SJSA1 (cell line): ENCODE measurements at regions not wholly inside any gene's neighbourhood (a gene's known extent, or its start where the extent isn't known, plus 50 kb on each side); places are given as distances from the start of the nearest gene placed in this dataset.
"Not testable (repeated sequence)": the region's sequence is repeated elsewhere in the genome, so short reads cannot be mapped to it uniquely, and the experiment has no call there.

Source experiments
- DNase-seq, 2 experiments: peaks; one replicate each; pipeline ENCODE4 v3.0.0-alpha.2; 2015 to 2020; ENCODE audit warnings: low spot score in 2 of 2, low read depth in 1 of 2
- H3K27ac ChIP-seq: fragments of 250-450 bp; sonication (Bioruptor Pico); 2 replicates; pipeline ENCODE4 v1.5.1; 2020; ENCODE audit warnings: mild to moderate bottlenecking, moderate library complexity
- H3K27me3 ChIP-seq: fragments of 250-450 bp; sonication (Bioruptor Pico); replicated peaks from 2 replicates; pipeline ENCODE4 v1.5.1; 2020; ENCODE audit warnings: mild to moderate bottlenecking, moderate library complexity
- H3K36me3 ChIP-seq: fragments of 250-450 bp; sonication (Bioruptor Pico); 2 replicates; pipeline ENCODE4 v1.5.1; 2020; ENCODE audit warnings: mild to moderate bottlenecking
- H3K4me1 ChIP-seq: fragments of 250-450 bp; sonication (Bioruptor Pico); replicated peaks from 2 replicates; pipeline ENCODE4 v1.6.1; 2021; ENCODE audit warnings: mild to moderate bottlenecking
- H3K4me3 ChIP-seq: fragments of 250-450 bp; sonication (Bioruptor Pico); 2 replicates; pipeline ENCODE4 v1.5.1; 2020; ENCODE audit warnings: mild to moderate bottlenecking
- H3K9me3 ChIP-seq: fragments of 250-450 bp; sonication (Bioruptor Pico); replicated peaks from 2 replicates; pipeline ENCODE4 v1.5.1; 2020; ENCODE audit warnings: mild to moderate bottlenecking

GRCh38 chr16:55021595-55022475 is 91.2 kb downstream of the IRX5 start:
- no peaks in the 10 kb centered on the region for H3K9me3 ChIP-seq
- no peaks in the 10 kb centered on the region for H3K27me3 ChIP-seq
- no peak overlapping the region for H3K4me3 ChIP-seq
- no peaks in the 10 kb centered on the region for H3K36me3 ChIP-seq
- H3K27ac ChIP-seq: no peak overlapping the region
- no peaks in the 10 kb centered on the region for H3K4me1 ChIP-seq
- peak in 1 of 2 experiments; percentile 4 for DNase-seq

- H3K27me3 ChIP-seq, DNase-seq, H3K36me3 ChIP-seq, H3K27ac ChIP-seq, H3K9me3 ChIP-seq, H3K4me1 ChIP-seq, H3K4me3 ChIP-seq: not testable (repeated sequence)
Measured at GRCh38 chr16:55027260-55027659, 96.6 kb downstream of the IRX5 start.

GRCh38 chr16:55029509-55029908 is 98.8 kb downstream of the IRX5 start:
- no peak overlapping the region for H3K4me3 ChIP-seq
- H3K36me3 ChIP-seq: no peaks in the 10 kb centered on the region
- H3K9me3 ChIP-seq: no peaks in the 10 kb centered on the region
- H3K4me1 ChIP-seq: no peaks in the 10 kb centered on the region
- no peaks in the 10 kb centered on the region for H3K27me3 ChIP-seq
- DNase-seq: no peak
- no peak overlapping the region for H3K27ac ChIP-seq

- no peak for DNase-seq
- H3K27ac ChIP-seq: no peak overlapping the region
- no peaks in the 10 kb centered on the region for H3K9me3 ChIP-seq
- H3K27me3 ChIP-seq: no peaks in the 10 kb centered on the region
- no peak overlapping the region for H3K4me3 ChIP-seq
- H3K4me1 ChIP-seq: no peaks in the 10 kb centered on the region
- no peaks in the 10 kb centered on the region for H3K36me3 ChIP-seq
Measured at GRCh38 chr16:55030944-55031343, 100.3 kb downstream of the IRX5 start.

GRCh38 chr16:55031481-55031880 is 100.8 kb downstream of the IRX5 start:
- no peak overlapping the region for H3K27ac ChIP-seq
- H3K27me3 ChIP-seq: no peaks in the 10 kb centered on the region
- no peak overlapping the region for H3K4me3 ChIP-seq
- no peaks in the 10 kb centered on the region for H3K9me3 ChIP-seq
- no peaks in the 10 kb centered on the region for H3K4me1 ChIP-seq
- no peak for DNase-seq
- H3K36me3 ChIP-seq: no peaks in the 10 kb centered on the region

GRCh38 chr16:55033225-55034156 is 102.8 kb downstream of the IRX5 start:
- Histone ChIP-seq H3K36me3 (no peaks in the 10 kb centered on the region), H3K4me1 (no peaks in the 10 kb centered on the region), H3K9me3 (no peaks in the 10 kb centered on the region), H3K27ac (no peak overlapping the region), H3K27me3 (no peaks in the 10 kb centered on the region), H3K4me3 (no peak overlapping the region)
- no peak for DNase-seq

GRCh38 chr16:55035029-55035428 is 104.4 kb downstream of the IRX5 start:
- no peaks in the 10 kb centered on the region for H3K4me1 ChIP-seq
- no peaks in the 10 kb centered on the region for H3K36me3 ChIP-seq
- no peak overlapping the region for H3K4me3 ChIP-seq
- H3K27me3 ChIP-seq: no peaks in the 10 kb centered on the region
- H3K9me3 ChIP-seq: no peaks in the 10 kb centered on the region
- no peak overlapping the region for H3K27ac ChIP-seq
- DNase-seq: no peak

- no peak for DNase-seq
- H3K4me1 ChIP-seq: no peaks in the 10 kb centered on the region
- H3K4me3 ChIP-seq: no peak overlapping the region
- no peak overlapping the region for H3K27ac ChIP-seq
- H3K9me3 ChIP-seq: no peaks in the 10 kb centered on the region
- no peaks in the 10 kb centered on the region for H3K36me3 ChIP-seq
- H3K27me3 ChIP-seq: no peaks in the 10 kb centered on the region
Measured at GRCh38 chr16:55035956-55036355, 105.3 kb downstream of the IRX5 start.

GRCh38 chr16:55036371-55036821 is 105.7 kb downstream of the IRX5 start:
- Histone ChIP-seq H3K4me1 (no peaks in the 10 kb centered on the region), H3K27me3 (no peaks in the 10 kb centered on the region), H3K27ac (no peak overlapping the region), H3K9me3 (no peaks in the 10 kb centered on the region), H3K4me3 (no peak overlapping the region), H3K36me3 (no peaks in the 10 kb centered on the region)
- DNase-seq: no peak

GRCh38 chr16:55037046-55037445 is 106.4 kb downstream of the IRX5 start:
- H3K4me1 ChIP-seq: no peaks in the 10 kb centered on the region
- H3K9me3 ChIP-seq: no peaks in the 10 kb centered on the region
- H3K4me3 ChIP-seq: no peak overlapping the region
- no peak for DNase-seq
- no peaks in the 10 kb centered on the region for H3K27me3 ChIP-seq
- H3K27ac ChIP-seq: no peak overlapping the region
- no peaks in the 10 kb centered on the region for H3K36me3 ChIP-seq

GRCh38 chr16:55037966-55038365 is 107.3 kb downstream of the IRX5 start:
- no peak for DNase-seq
- no peaks in the 10 kb centered on the region for H3K36me3 ChIP-seq
- no peak overlapping the region for H3K4me3 ChIP-seq
- H3K27ac ChIP-seq: no peak overlapping the region
- no peaks in the 10 kb centered on the region for H3K4me1 ChIP-seq
- no peaks in the 10 kb centered on the region for H3K27me3 ChIP-seq
- no peaks in the 10 kb centered on the region for H3K9me3 ChIP-seq

- Histone ChIP-seq H3K27me3 (no peaks in the 10 kb centered on the region), H3K36me3 (no peaks in the 10 kb centered on the region), H3K4me3 (no peak overlapping the region), H3K9me3 (no peaks in the 10 kb centered on the region), H3K27ac (no peak overlapping the region), H3K4me1 (no peaks in the 10 kb centered on the region)
- no peak for DNase-seq
Measured at GRCh38 chr16:55039042-55039441, 108.4 kb downstream of the IRX5 start.

GRCh38 chr16:55039511-55039910 is 108.8 kb downstream of the IRX5 start:
- Histone ChIP-seq H3K27ac (no peak overlapping the region), H3K36me3 (no peaks in the 10 kb centered on the region), H3K9me3 (no peaks in the 10 kb centered on the region), H3K4me1 (no peaks in the 10 kb centered on the region), H3K27me3 (no peaks in the 10 kb centered on the region), H3K4me3 (no peak overlapping the region)
- DNase-seq: no peak

GRCh38 chr16:55039931-55040330 is 109.3 kb downstream of the IRX5 start:
- Histone ChIP-seq H3K36me3 (no peaks in the 10 kb centered on the region), H3K4me1 (no peaks in the 10 kb centered on the region), H3K27ac (no peak overlapping the region), H3K9me3 (no peaks in the 10 kb centered on the region), H3K27me3 (no peaks in the 10 kb centered on the region), H3K4me3 (no peak overlapping the region)
- peak in 1 of 2 experiments; percentile 10 for DNase-seq
